Prostate gland (tissue), 2 donors: ENCODE measurements at regions not wholly inside any gene's neighbourhood (a gene's known extent, or its start where the extent isn't known, plus 50 kb on each side); places are given as distances from the start of the nearest gene placed in this dataset.

Source experiments
- DNase-seq: peaks from one replicate; pipeline ENCODE4 v3.0.0-alpha.2; 2019; ENCODE audit warnings: low spot score
- H3K27ac ChIP-seq, 2 donors: fragments of 200-600 bp; sonication (generic); 2 replicates each; pipeline ENCODE4 v1.5.1; 2017 to 2019
- H3K27me3 ChIP-seq: fragments of 200-600 bp; sonication (generic); replicated peaks from 2 replicates; pipeline ENCODE4 v1.5.1; 2019; ENCODE audit not compliant: insufficient read depth
- H3K36me3 ChIP-seq, 2 donors: fragments of 200-600 bp; sonication (generic); 1 replicate in 1 of 2; 2 replicates in 1 of 2; pipeline versions ENCODE4 v1.5.1 to v1.8.1; 2017 to 2019
- H3K4me1 ChIP-seq: fragments of 200-600 bp; sonication (generic); replicated peaks from 2 replicates; pipeline ENCODE4 v1.5.1; 2019
- H3K4me3 ChIP-seq, 2 donors: fragments of 200-600 bp; sonication (generic); 2 replicates each; pipeline ENCODE4 v1.5.1; 2017 to 2019
- H3K9me3 ChIP-seq: fragments of 200-600 bp; sonication (generic); 2 replicates; pipeline ENCODE4 v1.5.1; 2017
- CTCF ChIP-seq, 4 experiments: fragments of 200-600 bp in 2 of 4; fragments of 450-650 bp in 2 of 4; sonication (generic) in 2 of 4; IDR thresholded peaks; 1 replicate in 3 of 4; 2 replicates in 1 of 4; pipeline ENCODE4 v1.5.1; 2016 to 2019; ENCODE audit warnings: antibody characterized with exemption in 4 of 4, mild to moderate bottlenecking in 2 of 4, moderate library complexity in 2 of 4
- POLR2A ChIP-seq: fragments of 450-650 bp; IDR thresholded peaks from one replicate; pipeline ENCODE4 v1.6.1; 2016; ENCODE audit warnings: antibody characterized with exemption, mild to moderate bottlenecking
- POLR2AphosphoS5 ChIP-seq: sonication (generic); formaldehyde crosslinking; IDR thresholded peaks from one replicate; pipeline ENCODE4 v1.6.1; 2017; ENCODE audit warnings: antibody characterized with exemption
- WGBS: methylation state at CpG from one replicate; pipeline ENCODE4 v1.1.5; 2018; 5-methylcytosine and 5-hydroxymethylcytosine counted together
- intact Hi-C: fragments of 100-400 bp; cut with DNase I; formaldehyde crosslinking; loops from one replicate; pipeline ENCODE4 v1.14.2; 2022

- no peak overlapping the region for H3K4me3 ChIP-seq
- intact Hi-C loops = no loop called here
- TF ChIP-seq CTCF (IDR thresholded peaks at IDR 0.05) (no peak), POLR2AphosphoS5 (no peak), POLR2A (no peak)
- no peaks in the 10 kb centered on the region for H3K9me3 ChIP-seq
- no peak for DNase-seq
- no peaks in the 10 kb centered on the region for H3K36me3 ChIP-seq
- no peak overlapping the region for H3K27ac ChIP-seq
- no peaks in the 10 kb centered on the region for H3K4me1 ChIP-seq
- H3K27me3 ChIP-seq = no peaks in the 10 kb centered on the region
- WGBS = 81% methylated on average over 2 of the region's 2 CpGs
Observed at GRCh38 chr16:76824791-76825190, 366.2 kb upstream of the MON1B start.

- Histone ChIP-seq H3K36me3 (no peaks in the 10 kb centered on the region), H3K9me3 (no peaks in the 10 kb centered on the region), H3K27me3 (no peaks in the 10 kb centered on the region), H3K4me1 (no peaks in the 10 kb centered on the region), H3K27ac (no peak overlapping the region), H3K4me3 (no peak overlapping the region)
- DNase-seq = no peak
- WGBS = 87% methylated on average over 4 of the region's 4 CpGs
- TF ChIP-seq CTCF (IDR thresholded peaks at IDR 0.05) (no peak), POLR2AphosphoS5 (no peak), POLR2A (no peak)
- intact Hi-C loops = no loop called here
Observed at GRCh38 chr16:76835339-76835738, 355.7 kb upstream of the MON1B start.

- Histone ChIP-seq H3K36me3 (no peaks in the 10 kb centered on the region), H3K27me3 (no peaks in the 10 kb centered on the region), H3K9me3 (no peaks in the 10 kb centered on the region), H3K27ac (no peak overlapping the region), H3K4me3 (no peak overlapping the region), H3K4me1 (no peaks in the 10 kb centered on the region)
- TF ChIP-seq CTCF (IDR thresholded peaks at IDR 0.05) (no peak), POLR2A (no peak), POLR2AphosphoS5 (no peak)
- WGBS = 86% methylated on average over 5 of the region's 5 CpGs
- DNase-seq = no peak
- intact Hi-C loops = no loop called here
Observed at GRCh38 chr16:76835779-76836300, 355.1 kb upstream of the MON1B start.

- H3K27ac ChIP-seq = no peak overlapping the region
- H3K4me3 ChIP-seq = no peak overlapping the region
- WGBS = 84% methylated on average over 5 of the region's 5 CpGs
- intact Hi-C loops = no loop called here
- no peaks in the 10 kb centered on the region for H3K9me3 ChIP-seq
- no peak for TF ChIP-seq POLR2AphosphoS5
- no peaks in the 10 kb centered on the region for H3K36me3 ChIP-seq
- DNase-seq = no peak
- no peaks in the 10 kb centered on the region for H3K4me1 ChIP-seq
- no peaks in the 10 kb centered on the region for H3K27me3 ChIP-seq
Observed at GRCh38 chr16:76837872-76838271, 353.1 kb upstream of the MON1B start.

GRCh38 chr16:76854234-76854633 lies 336.8 kb upstream of the MON1B start:
- intact Hi-C loops = no loop called here
- TF ChIP-seq POLR2AphosphoS5 (no peak), CTCF (IDR thresholded peaks at IDR 0.05) (no peak)

More at GRCh38 chr16:76854234-76854633, 336.8 kb upstream of the MON1B start:
- Histone ChIP-seq H3K9me3 (no peaks in the 10 kb centered on the region), H3K4me3 (no peak overlapping the region), H3K27me3 (no peaks in the 10 kb centered on the region), H3K4me1 (no peaks in the 10 kb centered on the region), H3K27ac (no peak overlapping the region), H3K36me3 (no peaks in the 10 kb centered on the region)
- DNase-seq = no peak
- WGBS = 89% methylated on average over 5 of the region's 5 CpGs
